ENCODE measurements at regions not wholly inside any gene's neighbourhood (a gene's known extent, or its start where the extent isn't known, plus 50 kb on each side); places are given as distances from the start of the nearest gene placed in this dataset.

DNA sequence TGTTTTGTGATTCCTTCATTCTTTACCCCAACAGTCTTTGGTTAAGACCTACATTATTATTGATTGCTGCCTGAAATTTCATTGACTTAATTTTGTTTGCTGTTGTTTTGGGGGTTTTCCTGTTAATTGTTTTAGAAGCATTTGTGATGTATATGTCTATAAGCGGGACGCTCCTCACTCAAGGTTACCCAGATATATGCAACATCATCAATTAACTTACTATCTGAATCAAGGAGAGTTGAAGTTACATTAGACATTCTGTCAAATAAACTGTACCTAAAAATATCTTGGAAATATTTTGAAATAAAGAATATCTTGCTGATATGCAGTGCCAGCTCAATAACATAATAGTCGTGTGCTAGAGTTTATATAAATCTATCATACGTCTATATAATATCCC, 125.9 kb upstream of the CDH18 start:
- no peak for DNase-seq (ENCODE audit: low spot score)

DNA sequence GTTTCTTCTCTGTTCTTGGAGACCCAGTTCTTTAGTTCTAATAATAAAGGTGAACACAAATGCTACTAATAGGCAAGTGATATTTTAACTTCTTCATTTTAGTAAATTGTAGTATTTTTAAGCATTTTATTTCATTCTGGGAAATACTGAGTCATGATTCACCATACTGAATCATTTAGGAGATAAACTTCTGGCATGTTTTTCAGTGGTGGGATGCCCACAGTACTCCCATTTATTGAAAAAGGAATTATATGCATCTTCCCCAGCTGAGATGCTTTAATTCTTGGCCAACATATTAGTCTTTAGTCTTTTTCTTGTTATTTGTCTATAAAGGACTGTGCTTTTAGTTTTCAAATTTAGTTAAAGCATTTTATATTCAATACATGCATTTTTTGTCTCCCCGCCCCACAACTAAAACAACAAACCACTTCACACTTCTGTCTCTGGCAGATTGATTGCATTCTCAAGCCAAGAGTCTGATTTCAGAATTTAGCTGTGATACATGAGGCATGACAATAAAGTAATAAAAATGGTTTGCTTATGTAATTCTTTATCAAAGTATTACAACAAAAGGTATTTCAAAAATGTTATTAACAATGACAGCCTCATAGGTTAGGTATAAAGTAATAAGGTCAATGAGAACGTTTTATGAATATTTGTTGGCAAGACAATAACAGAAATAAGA, 125.2 kb upstream of the CDH18 start:
- no peak for DNase-seq (ENCODE audit: low spot score)

DNA sequence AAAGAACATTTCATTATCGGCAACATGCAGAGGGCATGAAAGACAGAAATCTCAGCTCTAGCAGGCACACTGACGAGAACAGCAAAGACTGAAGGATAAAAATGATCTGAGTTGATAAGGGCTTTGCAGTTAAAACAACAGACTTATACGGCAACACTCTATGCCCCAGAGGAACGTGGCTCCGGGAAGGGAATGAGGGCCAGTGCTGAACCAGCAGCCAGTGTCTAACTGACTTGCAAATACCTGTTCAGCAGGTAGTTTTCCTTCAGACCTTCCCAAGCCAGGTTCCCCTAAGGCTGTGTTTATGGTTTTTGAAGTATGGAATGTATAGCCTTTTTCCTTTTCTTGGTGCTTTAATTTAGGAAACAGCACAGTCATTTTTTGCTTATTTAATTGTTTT, 121.3 kb upstream of the CDH18 start:
- no peak for DNase-seq (ENCODE audit: low spot score)

DNA sequence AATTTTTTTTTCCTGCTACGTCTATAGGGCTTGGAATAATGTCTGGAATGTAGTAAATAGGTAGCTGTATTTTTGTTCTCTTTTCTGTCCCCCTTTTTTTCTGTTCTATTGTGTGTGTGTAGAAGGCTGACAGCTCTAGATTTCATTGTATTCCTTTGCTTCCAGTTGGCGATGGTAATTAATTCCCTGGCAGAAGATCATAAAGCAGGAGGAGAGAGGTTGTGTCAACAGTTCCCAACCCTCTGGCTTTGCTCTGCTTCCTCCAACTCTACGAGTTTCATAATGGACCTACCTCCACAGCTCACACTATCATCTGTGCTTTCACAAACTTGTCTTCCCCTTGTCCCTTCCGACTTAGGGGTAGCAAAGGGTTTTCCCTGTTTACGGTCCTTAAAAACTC, 117.9 kb upstream of the CDH18 start:
- no peak for DNase-seq (ENCODE audit: low spot score)

DNA sequence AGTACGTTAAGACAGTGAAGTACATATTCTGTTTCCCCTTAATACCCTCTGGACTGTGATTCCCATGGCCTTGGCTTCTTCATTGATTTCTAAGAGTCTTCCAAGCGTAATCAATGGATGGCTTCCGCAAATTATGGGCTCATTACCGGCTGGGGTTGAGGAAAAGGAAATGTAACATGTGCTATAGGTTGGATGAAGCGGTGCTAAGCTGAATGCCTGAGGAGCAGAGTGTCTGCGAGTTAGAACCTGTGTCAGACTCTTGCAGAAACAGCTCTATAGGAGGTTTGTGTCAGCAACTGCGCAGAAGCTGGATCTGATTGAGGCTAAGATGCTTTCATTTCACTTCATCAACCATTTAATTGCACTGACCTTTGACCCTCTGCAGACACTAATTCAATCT, 114.3 kb upstream of the CDH18 start:
- DNase-seq (ENCODE audit: low spot score): no peak

DNA sequence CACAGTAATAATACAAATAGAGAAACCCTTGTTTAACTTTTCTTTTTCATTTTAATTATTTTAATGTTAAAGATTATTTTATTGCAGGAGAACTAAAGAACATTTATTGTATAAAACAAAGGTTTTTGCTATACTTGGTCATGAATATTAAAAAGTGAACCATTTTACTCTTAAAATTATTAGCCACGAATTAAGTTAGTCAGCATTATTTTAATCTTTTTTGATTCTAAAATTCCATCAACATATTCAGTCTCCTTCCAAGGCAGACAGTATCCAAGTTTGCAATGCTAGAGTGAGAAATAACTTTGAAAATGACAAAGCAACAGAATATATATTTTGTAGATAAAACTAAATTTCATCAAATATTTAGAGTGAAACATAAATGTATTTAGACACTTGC, 110.7 kb upstream of the CDH18 start:
- no peak for DNase-seq (ENCODE audit: low spot score)

DNA sequence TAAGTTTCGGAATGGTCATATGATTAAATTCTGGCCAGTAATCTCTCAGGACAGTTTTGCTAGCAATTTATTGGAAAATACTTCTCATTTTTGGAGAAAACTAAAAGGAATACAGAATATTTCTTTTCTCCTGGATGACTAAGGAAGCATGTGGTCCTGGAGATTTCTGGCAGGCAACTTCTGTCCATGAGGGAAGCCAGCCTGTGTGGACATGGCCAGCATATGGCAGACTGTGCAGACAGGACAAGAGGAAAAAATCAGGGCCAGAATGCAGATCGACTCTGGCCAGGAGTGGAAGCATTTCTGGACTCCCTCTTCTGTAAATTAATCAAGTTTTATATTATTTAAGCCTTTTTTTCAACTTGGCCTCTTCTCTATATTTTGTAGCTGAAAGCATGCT, 100.4 kb upstream of the CDH18 start:
- no peak for DNase-seq (ENCODE audit: low spot score)

DNA sequence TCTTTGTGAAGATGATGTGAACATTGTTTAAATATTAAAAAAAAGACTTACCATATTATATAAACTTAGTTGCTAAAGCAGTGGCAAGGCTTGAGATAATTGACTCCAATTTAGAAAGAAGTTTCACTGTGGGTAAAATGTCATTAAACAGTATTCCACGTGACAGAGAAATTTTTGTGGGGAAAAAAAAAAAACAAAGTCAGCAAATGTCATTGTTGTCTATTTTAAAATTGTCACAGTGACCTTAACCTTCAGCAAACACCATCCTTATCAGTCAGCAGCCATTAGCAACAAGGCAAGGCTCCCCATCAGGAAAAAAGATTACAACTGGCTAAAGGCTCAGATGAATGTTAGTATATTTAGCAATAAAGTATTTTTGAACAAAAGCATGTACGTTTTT, 99.3 kb upstream of the CDH18 start:
- DNase-seq (ENCODE audit: low spot score): no peak

DNA sequence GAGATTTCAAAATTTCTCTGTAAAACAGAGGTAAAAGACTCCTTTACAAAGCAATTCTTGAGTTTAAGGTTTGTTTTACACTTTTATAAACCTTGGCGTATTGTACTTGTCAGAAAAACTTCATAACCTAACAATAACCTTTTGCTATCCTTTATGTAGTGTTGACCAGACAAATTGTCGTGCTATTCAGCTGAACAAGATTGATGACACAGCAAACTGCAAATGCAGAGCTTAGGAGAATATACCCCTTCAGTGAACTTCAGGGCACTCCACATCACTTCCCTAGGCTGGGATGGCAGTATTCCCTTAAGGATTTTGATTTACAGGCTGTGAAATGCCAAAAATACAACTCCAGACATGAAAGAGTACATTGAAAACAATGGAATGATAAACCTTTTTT, 89.2 kb upstream of the CDH18 start:
- no peak for DNase-seq (ENCODE audit: low spot score)

DNA sequence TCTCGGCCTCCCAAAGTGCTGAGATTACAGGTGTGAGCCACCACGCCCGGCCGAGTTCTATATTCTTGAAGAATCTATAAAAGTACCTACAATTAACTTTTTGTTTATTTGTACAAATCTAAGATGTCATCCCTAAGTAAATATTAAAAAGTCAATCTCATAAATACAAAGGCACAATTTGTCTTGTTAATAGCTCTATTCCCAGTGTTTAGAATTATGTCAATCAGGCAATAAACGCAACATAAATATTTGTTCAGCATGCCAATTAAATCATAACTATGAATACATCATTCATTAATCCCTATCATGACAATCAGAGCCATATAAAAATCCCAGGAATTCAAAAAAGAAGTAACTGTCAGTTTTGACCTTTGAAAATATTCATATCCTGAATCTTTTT, 68.9 kb upstream of the CDH18 start:
- DNase-seq (ENCODE audit: low spot score): no peak

DNA sequence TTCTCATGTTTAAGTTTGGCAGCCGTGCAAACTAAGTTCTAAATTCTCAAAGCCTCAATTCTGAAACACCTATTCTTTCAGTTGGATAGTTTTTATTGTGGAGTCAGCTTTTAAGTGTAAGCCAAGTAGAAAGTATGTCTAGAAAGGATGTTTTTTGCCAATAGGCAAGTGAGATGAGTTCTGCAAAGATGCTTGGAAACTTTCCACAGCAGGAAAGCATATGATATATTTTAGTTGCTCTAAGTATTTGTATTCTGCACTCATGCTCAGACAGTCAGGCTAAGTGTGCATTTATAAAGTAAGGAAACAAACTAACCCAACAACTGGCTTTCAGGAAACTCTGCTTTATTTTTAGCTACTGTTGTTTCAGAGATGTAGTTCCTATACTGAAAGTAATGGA, 67.3 kb upstream of the CDH18 start:
- no peak for DNase-seq (ENCODE audit: low spot score)

DNA sequence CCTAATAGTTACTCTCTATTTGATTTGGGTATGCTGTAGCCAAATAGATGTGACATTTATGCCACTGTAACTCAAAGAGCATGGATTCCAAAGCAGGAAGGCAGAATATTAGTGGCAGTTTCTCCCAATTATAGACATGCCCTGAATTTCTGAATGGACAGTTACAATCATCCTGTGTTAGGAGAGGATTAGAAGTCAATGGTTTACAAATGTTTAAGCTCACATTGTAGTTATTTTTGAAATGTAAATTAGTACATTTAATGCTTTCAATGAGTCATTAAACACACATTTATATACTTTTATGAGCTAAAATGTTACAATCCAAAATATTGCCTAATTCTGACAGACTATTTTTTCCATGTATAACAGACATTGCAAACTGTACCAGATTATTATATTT, 62.3 kb upstream of the CDH18 start:
- DNase-seq (ENCODE audit: low spot score): no peak

DNA sequence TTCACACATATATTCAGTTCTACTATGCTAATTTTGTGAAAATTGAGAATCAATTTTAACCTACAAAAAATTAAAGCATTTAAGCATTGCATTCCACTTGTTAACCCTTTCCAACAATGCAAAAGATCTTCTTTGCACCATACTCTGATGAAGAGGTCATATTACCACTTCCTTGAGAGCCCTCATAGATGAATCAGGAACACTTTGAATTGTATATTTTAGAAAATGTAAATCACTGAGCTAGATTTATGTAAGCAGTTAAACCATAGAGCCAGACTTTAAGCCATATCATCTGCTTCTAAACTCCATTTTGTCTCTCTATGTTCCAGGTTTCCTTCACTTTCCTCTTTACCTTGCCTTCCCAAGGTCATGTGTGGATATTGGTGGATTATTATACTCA, 56.5 kb upstream of the CDH18 start:
- no peak for DNase-seq (ENCODE audit: low spot score)

DNA sequence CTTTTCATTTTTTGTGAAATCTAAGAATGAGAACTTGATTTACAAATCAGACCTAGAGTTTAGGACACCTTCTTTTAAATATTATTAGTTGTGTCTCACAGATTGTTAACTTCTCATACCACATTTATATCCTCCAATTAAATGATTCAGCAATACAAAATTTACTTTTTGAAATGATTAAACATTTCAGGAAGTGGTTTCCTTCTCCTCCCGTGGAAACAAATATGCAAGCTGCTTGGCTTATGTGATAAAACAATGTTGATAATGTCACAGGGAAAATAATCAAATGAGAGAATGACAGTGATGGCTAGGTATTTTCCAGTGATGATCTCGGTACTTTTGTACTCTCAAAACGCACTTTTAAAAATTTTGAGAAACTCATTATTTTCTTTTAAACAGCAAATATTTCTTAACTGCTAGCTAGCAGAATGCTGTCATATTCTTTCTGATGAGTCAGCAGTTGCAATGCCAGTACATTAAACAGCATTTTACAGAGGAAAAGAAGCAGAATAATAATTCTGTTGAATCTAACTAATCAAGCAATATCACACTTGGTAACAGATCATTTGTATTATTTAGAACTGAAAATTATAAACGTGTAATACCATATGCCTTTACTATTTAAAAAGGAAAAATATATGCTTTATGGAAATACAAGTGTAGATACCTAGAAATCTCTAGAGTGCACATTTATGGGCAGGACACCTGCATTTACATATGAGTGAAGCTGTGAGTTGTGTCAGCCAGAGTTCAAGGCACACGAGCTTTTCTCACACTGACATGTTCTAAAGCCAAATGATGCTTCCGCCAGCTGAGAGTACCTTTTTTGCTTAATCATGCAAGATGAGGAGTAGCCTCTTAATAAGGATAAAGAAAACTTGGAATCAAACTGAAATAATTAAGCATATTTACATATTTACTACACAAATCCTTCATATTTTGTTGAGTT, 53.6 kb upstream of the CDH18 start:
- DNase-seq (ENCODE audit: low spot score): no peak

DNA sequence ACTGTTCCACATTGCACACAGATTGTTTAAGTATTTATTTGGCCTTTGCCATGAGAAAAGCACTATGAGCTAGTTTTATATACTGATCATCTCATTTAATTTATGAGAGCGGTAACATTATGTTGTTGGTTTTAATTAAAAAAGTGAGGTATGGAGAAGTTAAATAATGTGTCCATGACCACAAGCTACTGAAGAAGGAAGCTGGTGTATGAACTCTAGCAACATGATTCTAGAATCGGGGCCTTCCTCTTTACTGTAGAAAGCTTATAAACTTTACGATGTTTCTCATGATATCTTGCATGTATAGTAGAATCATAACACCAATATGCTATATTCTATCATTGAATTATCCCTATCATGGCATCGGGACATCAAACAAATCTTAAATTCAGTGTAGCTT, 52.9 kb upstream of the CDH18 start:
- no peak for DNase-seq (ENCODE audit: low spot score)
